Uterus (tissue), 3 donors: ENCODE measurements at regions not wholly inside any gene's neighbourhood (a gene's known extent, or its start where the extent isn't known, plus 50 kb on each side); places are given as distances from the start of the nearest gene placed in this dataset.

ENCODE experiments used
- DNase-seq, 2 donors: peaks; one replicate each; pipeline ENCODE4 v3.0.0-alpha.2; 2019 to 2020
- H3K27ac ChIP-seq, 2 donors: fragments of 200-600 bp; sonication (generic); 1 replicate in 1 of 2; 2 replicates in 1 of 2; pipeline ENCODE4 v1.5.1; 2016 to 2018
- H3K27me3 ChIP-seq, 2 donors: fragments of 200-600 bp; sonication (generic); one replicate each; pipeline ENCODE4 v1.5.1; 2018 to 2019; ENCODE audit warnings: control low read depth in 1 of 2
- H3K36me3 ChIP-seq, 2 donors: fragments of 200-600 bp; sonication (generic); one replicate each; pipeline ENCODE4 v1.5.1; 2019; ENCODE audit warnings: control low read depth in 1 of 2
- H3K4me1 ChIP-seq, 2 donors: fragments of 200-600 bp; sonication (generic); one replicate each; pipeline ENCODE4 v1.5.1; 2018 to 2019; ENCODE audit warnings: control low read depth in 1 of 2
- H3K4me3 ChIP-seq, 2 donors: fragments of 200-600 bp; sonication (generic); 1 replicate in 1 of 2; 2 replicates in 1 of 2; pipeline ENCODE4 v1.5.1; 2018 to 2019; ENCODE audit warnings: mild to moderate bottlenecking in 1 of 2
- H3K9me3 ChIP-seq, 2 donors: fragments of 200-600 bp; sonication (generic); one replicate each; pipeline ENCODE4 v1.5.1; 2019; ENCODE audit warnings: control low read depth in 1 of 2
- CTCF ChIP-seq, 4 experiments: fragments of 200-600 bp in 2 of 4; fragments of 450-650 bp in 2 of 4; sonication (generic) in 2 of 4; IDR thresholded peaks; one replicate each; pipeline ENCODE4 v1.5.1; 2016 to 2019; ENCODE audit warnings: antibody characterized with exemption in 4 of 4, mild to moderate bottlenecking in 2 of 4, moderate library complexity in 1 of 4
- POLR2A ChIP-seq, 2 donors: fragments of 450-650 bp; IDR thresholded peaks; one replicate each; pipeline ENCODE4 v1.6.1; 2016; ENCODE audit warnings: antibody characterized with exemption in 2 of 2, mild to moderate bottlenecking in 1 of 2, moderate library complexity in 1 of 2
- intact Hi-C: fragments of 100-400 bp; cut with DNase I; formaldehyde crosslinking; loops from one replicate; pipeline ENCODE4 v1.15.1; 2023; ENCODE audit warnings: low total_unique reads
- donor health status: DM: yes; HTN: yes; CAD: no.

GRCh38 chr5:145350513-145350912 lies 484.6 kb downstream of the PRELID2 start:
- Histone ChIP-seq H3K4me3 (no peak overlapping the region), H3K4me1 (no peaks in the 10 kb centered on the region), H3K9me3 (no peaks in the 10 kb centered on the region), H3K27ac (no peak overlapping the region), H3K36me3 (no peaks in the 10 kb centered on the region), H3K27me3 (no peaks in the 10 kb centered on the region)
- DNase-seq: no peak
- TF ChIP-seq CTCF (IDR thresholded peaks at IDR 0.05) (no peak), POLR2A (IDR thresholded peaks at IDR 0.05) (no peak)
- intact Hi-C loops: no loop called here

- no peaks in the 10 kb centered on the region for H3K36me3 ChIP-seq
- no peaks in the 10 kb centered on the region for H3K9me3 ChIP-seq
- TF ChIP-seq CTCF (IDR thresholded peaks at IDR 0.05): peak in 1 of 4 experiments; percentile 9
- TF ChIP-seq POLR2A (IDR thresholded peaks at IDR 0.05): no peak
- H3K4me1 ChIP-seq: no peaks in the 10 kb centered on the region
- no peak overlapping the region for H3K27ac ChIP-seq
- no peak for DNase-seq
- no peaks in the 10 kb centered on the region for H3K27me3 ChIP-seq
- intact Hi-C loops: no loop called here
- H3K4me3 ChIP-seq: no peak overlapping the region
Measured at GRCh38 chr5:145347026-145347616, 488.0 kb downstream of the PRELID2 start.

GRCh38 chr5:145345511-145346287 lies 489.4 kb downstream of the PRELID2 start:
- intact Hi-C loops: no loop called here
- H3K27me3 ChIP-seq: no peaks in the 10 kb centered on the region
- DNase-seq: no peak
- no peak overlapping the region for H3K27ac ChIP-seq
- no peaks in the 10 kb centered on the region for H3K4me1 ChIP-seq
- H3K4me3 ChIP-seq: no peak overlapping the region
- TF ChIP-seq POLR2A (IDR thresholded peaks at IDR 0.05): no peak
- TF ChIP-seq CTCF (IDR thresholded peaks at IDR 0.05): no peak
- no peaks in the 10 kb centered on the region for H3K9me3 ChIP-seq
- no peaks in the 10 kb centered on the region for H3K36me3 ChIP-seq

- no peaks in the 10 kb centered on the region for H3K27me3 ChIP-seq
- no peaks in the 10 kb centered on the region for H3K9me3 ChIP-seq
- no peak overlapping the region for H3K27ac ChIP-seq
- no peak for TF ChIP-seq CTCF (IDR thresholded peaks at IDR 0.05)
- TF ChIP-seq POLR2A (IDR thresholded peaks at IDR 0.05): no peak
- intact Hi-C loops: no loop called here
- H3K4me1 ChIP-seq: no peaks in the 10 kb centered on the region
- no peak overlapping the region for H3K4me3 ChIP-seq
- H3K36me3 ChIP-seq: no peaks in the 10 kb centered on the region
- no peak for DNase-seq
Measured at GRCh38 chr5:145341842-145342241, 493.3 kb downstream of the PRELID2 start.

GRCh38 chr5:145340099-145340498 lies 495.0 kb downstream of the PRELID2 start:
- TF ChIP-seq POLR2A (IDR thresholded peaks at IDR 0.05) (no peak), CTCF (IDR thresholded peaks at IDR 0.05) (no peak)

More at GRCh38 chr5:145340099-145340498, 495.0 kb downstream of the PRELID2 start:
- H3K4me1 ChIP-seq: no peaks in the 10 kb centered on the region
- H3K4me3 ChIP-seq: no peak overlapping the region
- DNase-seq: no peak
- H3K9me3 ChIP-seq: no peaks in the 10 kb centered on the region
- no peaks in the 10 kb centered on the region for H3K36me3 ChIP-seq
- H3K27me3 ChIP-seq: no peaks in the 10 kb centered on the region
- intact Hi-C loops: no loop called here
- H3K27ac ChIP-seq: no peak overlapping the region
